Liver (tissue), 3 donors: ENCODE measurements at regions not wholly inside any gene's neighbourhood (a gene's known extent, or its start where the extent isn't known, plus 50 kb on each side); places are given as distances from the start of the nearest gene placed in this dataset.
"Not testable (repeated sequence)": the region's sequence is repeated elsewhere in the genome, so short reads cannot be mapped to it uniquely, and the experiment has no call there.

Experiments used
- ATF3 ChIP-seq: IDR thresholded peaks from 2 replicates; pipeline ENCODE4 v1.6.1; 2016; ENCODE audit warnings: antibody characterized with exemption
- GABPA ChIP-seq, 2 donors: IDR thresholded peaks in 1 of 2; conservative IDR thresholded peaks in 1 of 2; 2 replicates each; pipeline ENCODE4 v1.6.1; 2016; ENCODE audit warnings: antibody characterized with exemption in 2 of 2, mild to moderate bottlenecking in 1 of 2, moderate library complexity in 1 of 2
- JUND ChIP-seq, 2 donors: IDR thresholded peaks; 2 replicates each; pipeline ENCODE4 v1.6.1; 2016; ENCODE audit warnings: antibody characterized with exemption in 2 of 2
- MAX ChIP-seq: IDR thresholded peaks from 2 replicates; pipeline ENCODE4 v1.6.1; 2016; ENCODE audit warnings: antibody characterized with exemption
- REST ChIP-seq: IDR thresholded peaks from 2 replicates; pipeline ENCODE4 v1.6.1; 2016; ENCODE audit warnings: antibody characterized with exemption, mild to moderate bottlenecking
- SP1 ChIP-seq: IDR thresholded peaks from 2 replicates; pipeline ENCODE4 v1.6.1; 2018; ENCODE audit warnings: antibody characterized with exemption, mild to moderate bottlenecking
- TF ChIP-seq, protein P1 (sequence below): fragments of 150-350 bp; IDR thresholded peaks from 2 replicates; pipeline ENCODE4 v1.5.1; 2017; ENCODE audit warnings: improper control_type of control experiment, low read depth, low read length; ENCODE audit not compliant: missing input control
- donor health status: healthy.
- donor health status: healthy.

GRCh38 chr9:79103257-79103656 is 468.5 kb upstream of the TLE4 start:
- not testable (repeated sequence) for TF ChIP-seq SP1; ATF3; MAX; JUND (IDR thresholded peaks at IDR 0.05); REST; GABPA (IDR thresholded peaks at IDR 0.05 in 1 of 2, conservative IDR thresholded peaks at IDR 0.05 in 1 of 2)
- TF ChIP-seq, protein P1, sequence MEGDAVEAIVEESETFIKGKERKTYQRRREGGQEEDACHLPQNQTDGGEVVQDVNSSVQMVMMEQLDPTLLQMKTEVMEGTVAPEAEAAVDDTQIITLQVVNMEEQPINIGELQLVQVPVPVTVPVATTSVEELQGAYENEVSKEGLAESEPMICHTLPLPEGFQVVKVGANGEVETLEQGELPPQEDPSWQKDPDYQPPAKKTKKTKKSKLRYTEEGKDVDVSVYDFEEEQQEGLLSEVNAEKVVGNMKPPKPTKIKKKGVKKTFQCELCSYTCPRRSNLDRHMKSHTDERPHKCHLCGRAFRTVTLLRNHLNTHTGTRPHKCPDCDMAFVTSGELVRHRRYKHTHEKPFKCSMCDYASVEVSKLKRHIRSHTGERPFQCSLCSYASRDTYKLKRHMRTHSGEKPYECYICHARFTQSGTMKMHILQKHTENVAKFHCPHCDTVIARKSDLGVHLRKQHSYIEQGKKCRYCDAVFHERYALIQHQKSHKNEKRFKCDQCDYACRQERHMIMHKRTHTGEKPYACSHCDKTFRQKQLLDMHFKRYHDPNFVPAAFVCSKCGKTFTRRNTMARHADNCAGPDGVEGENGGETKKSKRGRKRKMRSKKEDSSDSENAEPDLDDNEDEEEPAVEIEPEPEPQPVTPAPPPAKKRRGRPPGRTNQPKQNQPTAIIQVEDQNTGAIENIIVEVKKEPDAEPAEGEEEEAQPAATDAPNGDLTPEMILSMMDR, result not testable (repeated sequence)
